SK-N-SH treated with all-trans-retinoic acid at 6 μM for 48 hours (cell line): ENCODE measurements at regions not wholly inside any gene's neighbourhood (a gene's known extent, or its start where the extent isn't known, plus 50 kb on each side); places are given as distances from the start of the nearest gene placed in this dataset.

Experiments used
- ATAC-seq: fragments of 200-7000 bp; cut with Tn5 transposase; 3 replicates; pipeline ENCODE4 v1.9.1; 2020; ENCODE audit warnings: mild to moderate bottlenecking, moderate library complexity
- ARNTL ChIP-seq: fragments of 450-650 bp; formaldehyde crosslinking; IDR thresholded peaks from 2 replicates; pipeline ENCODE4 v1.5.0; 2020; ENCODE audit warnings: low read depth, mild to moderate bottlenecking, moderate library complexity, borderline replicate concordance
- BACH2 ChIP-seq: fragments of 250-450 bp; sonication (Bioruptor Pico); IDR thresholded peaks from 2 replicates; pipeline ENCODE4 v1.9.0; 2021; ENCODE audit warnings: mild to moderate bottlenecking, borderline replicate concordance
- CREB5 ChIP-seq: fragments of 250-450 bp; sonication (Bioruptor Pico); IDR thresholded peaks from 2 replicates; pipeline ENCODE4 v1.5.1; 2020; ENCODE audit warnings: low read depth, mild to moderate bottlenecking, moderate library complexity
- CSDC2 ChIP-seq: fragments of 250-450 bp; sonication (Bioruptor Pico); IDR thresholded peaks from 2 replicates; pipeline ENCODE4 v1.5.0; 2020; ENCODE audit warnings: mild to moderate bottlenecking, moderate library complexity
- CSRNP3 ChIP-seq: fragments of 250-450 bp; sonication (Bioruptor Pico); IDR thresholded peaks from 2 replicates; pipeline ENCODE4 v1.5.1; 2021; ENCODE audit warnings: mild to moderate bottlenecking, moderate library complexity
- ESRRG ChIP-seq: fragments of 250-450 bp; sonication (Bioruptor Pico); IDR thresholded peaks from 2 replicates; pipeline ENCODE4 v1.6.1; 2021; ENCODE audit warnings: mild to moderate bottlenecking
- GLIS3 ChIP-seq: fragments of 250-450 bp; sonication (Bioruptor Pico); IDR thresholded peaks from 2 replicates; pipeline ENCODE4 v1.5.0; 2020; ENCODE audit warnings: mild to moderate bottlenecking, moderate library complexity
- ISL1 ChIP-seq: fragments of 250-450 bp; sonication (Bioruptor Pico); IDR thresholded peaks from 2 replicates; pipeline ENCODE4 v2.1.2; 2022; ENCODE audit warnings: mild to moderate bottlenecking, moderate library complexity
- OSR1 ChIP-seq: fragments of 250-450 bp; sonication (Bioruptor Pico); IDR thresholded peaks from 2 replicates; pipeline ENCODE4 v1.8.0; 2022; ENCODE audit warnings: moderate library complexity, mild to moderate bottlenecking, inconsistent platforms
- PATZ1 ChIP-seq: fragments of 250-450 bp; sonication (Bioruptor Pico); IDR thresholded peaks from 2 replicates; pipeline ENCODE4 v1.8.0; 2020; ENCODE audit warnings: mild to moderate bottlenecking, moderate library complexity, borderline replicate concordance
- RARB ChIP-seq: fragments of 250-450 bp; sonication (Bioruptor Pico); IDR thresholded peaks from 2 replicates; pipeline ENCODE4 v1.8.0; 2021; ENCODE audit warnings: mild to moderate bottlenecking, moderate library complexity
- SNAI2 ChIP-seq: fragments of 250-450 bp; sonication (Bioruptor Pico); IDR thresholded peaks from 2 replicates; pipeline ENCODE4 v1.5.0; 2020; ENCODE audit warnings: mild to moderate bottlenecking, moderate library complexity
- TSHZ2 ChIP-seq: fragments of 250-450 bp; sonication (Bioruptor Pico); IDR thresholded peaks from 2 replicates; pipeline ENCODE4 v1.5.0; 2020; ENCODE audit warnings: mild to moderate bottlenecking, moderate library complexity
- ZC3H10 ChIP-seq: fragments of 250-450 bp; sonication (Bioruptor Pico); IDR thresholded peaks from 2 replicates; pipeline ENCODE4 v1.5.1; 2021; ENCODE audit warnings: mild to moderate bottlenecking, moderate library complexity
- ZFP30 ChIP-seq: fragments of 450-650 bp; formaldehyde crosslinking; IDR thresholded peaks from 2 replicates; pipeline ENCODE4 v1.5.0; 2022; ENCODE audit warnings: mild to moderate bottlenecking, moderate library complexity
- ZNF565 ChIP-seq: fragments of 450-650 bp; formaldehyde crosslinking; conservative IDR thresholded peaks from 2 replicates; pipeline ENCODE4 v1.5.0; 2020; ENCODE audit warnings: low read depth, mild to moderate bottlenecking, moderate library complexity
- ZNF70 ChIP-seq: fragments of 450-650 bp; formaldehyde crosslinking; IDR thresholded peaks from 2 replicates; pipeline ENCODE4 v1.5.0; 2020; ENCODE audit warnings: mild to moderate bottlenecking, moderate library complexity
- ZNF8 ChIP-seq: fragments of 450-650 bp; formaldehyde crosslinking; IDR thresholded peaks from 2 replicates; pipeline ENCODE4 v1.5.0; 2020; ENCODE audit warnings: mild to moderate bottlenecking, moderate library complexity

- ATAC-seq, result no peak
- TF ChIP-seq SNAI2 (CRISPR knock-in tag) (0 out of 2 replicates have a peak, but pooled peaks have one; percentile 42), ZNF8 (CRISPR knock-in tag) (no peak), CSRNP3 (no peak), ESRRG (CRISPR knock-in tag) (no peak)
Measured at GRCh38 chr7:138246428-138246827, 170.2 kb downstream of the AKR1D1 start.

GRCh38 chr7:138247081-138247480 is 170.8 kb downstream of the AKR1D1 start:
- no peak for ATAC-seq
- TF ChIP-seq SNAI2 (CRISPR knock-in tag) (no peak), RARB (CRISPR knock-in tag) (no peak), CSDC2 (CRISPR knock-in tag) (no peak), ZNF565 (CRISPR knock-in tag) (no peak), CSRNP3 (no peak), ZFP30 (CRISPR knock-in tag) (no peak), GLIS3 (CRISPR knock-in tag) (no peak)

- ATAC-seq, result no peak
- no peak for TF ChIP-seq TSHZ2 (CRISPR knock-in tag)
- TF ChIP-seq OSR1 (CRISPR knock-in tag), result no peak
- no peak for TF ChIP-seq BACH2
- TF ChIP-seq PATZ1 (CRISPR knock-in tag), result no peak
- no peak for TF ChIP-seq ZNF70 (CRISPR knock-in tag)
- TF ChIP-seq CREB5, result no peak
- no peak for TF ChIP-seq CSRNP3
- TF ChIP-seq SNAI2 (CRISPR knock-in tag), result no peak
- no peak for TF ChIP-seq ZC3H10
- no peak for TF ChIP-seq CSDC2 (CRISPR knock-in tag)
- TF ChIP-seq ARNTL, result no peak
- TF ChIP-seq ZNF565 (CRISPR knock-in tag), result no peak
- TF ChIP-seq GLIS3 (CRISPR knock-in tag), result no peak
- no peak for TF ChIP-seq ESRRG (CRISPR knock-in tag)
- no peak for TF ChIP-seq ISL1 (CRISPR knock-in tag)
- no peak for TF ChIP-seq ZFP30 (CRISPR knock-in tag)
Measured at GRCh38 chr7:138247568-138248333, 171.5 kb downstream of the AKR1D1 start.
